ENCODE measurements at regions not wholly inside any gene's neighbourhood (a gene's known extent, or its start where the extent isn't known, plus 50 kb on each side); places are given as distances from the start of the nearest gene placed in this dataset.
"Not testable (repeated sequence)": the region's sequence is repeated elsewhere in the genome, so short reads cannot be mapped to it uniquely, and the experiment has no call there.

DNA sequence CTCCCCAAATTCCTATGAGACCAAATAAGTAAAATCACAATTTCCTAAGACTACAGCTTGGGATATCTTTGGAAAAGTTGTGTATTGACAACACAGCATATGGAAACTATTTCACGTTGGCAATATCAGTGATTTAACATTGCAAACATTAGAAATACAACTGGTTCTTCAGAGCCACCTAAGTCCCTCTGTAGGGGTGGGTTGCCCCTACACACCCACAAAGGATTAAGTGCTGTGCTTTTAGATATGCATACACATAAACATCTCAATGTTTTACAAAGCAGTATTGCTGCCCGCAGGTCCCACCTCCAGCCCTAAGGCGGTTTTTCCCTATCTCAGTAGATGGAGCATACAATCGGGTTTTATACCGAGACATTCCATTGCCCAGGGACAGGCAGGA is 66.0 kb upstream of the DEFB108B start:
- no CpG with 5 or more reads among the region's 5 CpGs for WGBS (ENCODE audit: insufficient coverage, insufficient read length)
- DNase-seq (ENCODE audit: low read depth, low spot score), result not testable (repeated sequence)

DNA sequence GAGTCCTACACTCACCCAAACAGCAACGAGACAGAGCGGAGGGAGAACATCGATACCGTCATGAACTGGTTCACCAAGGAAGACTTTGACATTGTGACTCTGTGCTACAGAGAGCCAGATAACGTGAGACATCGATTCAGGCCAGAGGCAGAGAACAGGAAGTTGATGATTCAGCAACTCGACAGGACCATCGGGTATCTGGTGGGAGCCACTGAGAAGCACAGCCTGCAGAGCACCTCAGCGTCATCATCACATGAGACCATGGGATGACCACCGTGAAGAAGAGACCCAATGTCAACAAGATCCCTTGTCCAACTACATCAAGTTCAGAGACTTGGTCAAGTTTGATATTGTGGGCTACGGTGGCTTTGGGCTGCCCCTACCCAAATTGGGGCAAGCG is 60.8 kb upstream of the DEFB108B start:
- H3K27ac ChIP-seq (ENCODE audit: low read length); H3K9me3 ChIP-seq (ENCODE audit: control insufficient read depth, insufficient read depth, low read length); H3K4me3 ChIP-seq (ENCODE audit: low read length); H3K36me3 ChIP-seq (ENCODE audit: control insufficient read depth, insufficient read depth, low read length); H3K27me3 ChIP-seq (ENCODE audit: control insufficient read depth, insufficient read depth, low read length); H3K4me1 ChIP-seq (ENCODE audit: control insufficient read depth, insufficient read depth, low read length); DNase-seq (ENCODE audit: low read depth, low spot score): not testable (repeated sequence)
- WGBS (ENCODE audit: insufficient coverage, insufficient read length), result no CpG with 5 or more reads among the region's 12 CpGs

More for the DNA sequence above, 66.0 kb upstream of the DEFB108B start:
- not testable (repeated sequence) for H3K9me3 ChIP-seq (ENCODE audit: control insufficient read depth, insufficient read depth, low read length); H3K4me3 ChIP-seq (ENCODE audit: low read length); H3K27ac ChIP-seq (ENCODE audit: low read length); H3K36me3 ChIP-seq (ENCODE audit: control insufficient read depth, insufficient read depth, low read length); H3K4me1 ChIP-seq (ENCODE audit: control insufficient read depth, insufficient read depth, low read length); H3K27me3 ChIP-seq (ENCODE audit: control insufficient read depth, insufficient read depth, low read length)

DNA sequence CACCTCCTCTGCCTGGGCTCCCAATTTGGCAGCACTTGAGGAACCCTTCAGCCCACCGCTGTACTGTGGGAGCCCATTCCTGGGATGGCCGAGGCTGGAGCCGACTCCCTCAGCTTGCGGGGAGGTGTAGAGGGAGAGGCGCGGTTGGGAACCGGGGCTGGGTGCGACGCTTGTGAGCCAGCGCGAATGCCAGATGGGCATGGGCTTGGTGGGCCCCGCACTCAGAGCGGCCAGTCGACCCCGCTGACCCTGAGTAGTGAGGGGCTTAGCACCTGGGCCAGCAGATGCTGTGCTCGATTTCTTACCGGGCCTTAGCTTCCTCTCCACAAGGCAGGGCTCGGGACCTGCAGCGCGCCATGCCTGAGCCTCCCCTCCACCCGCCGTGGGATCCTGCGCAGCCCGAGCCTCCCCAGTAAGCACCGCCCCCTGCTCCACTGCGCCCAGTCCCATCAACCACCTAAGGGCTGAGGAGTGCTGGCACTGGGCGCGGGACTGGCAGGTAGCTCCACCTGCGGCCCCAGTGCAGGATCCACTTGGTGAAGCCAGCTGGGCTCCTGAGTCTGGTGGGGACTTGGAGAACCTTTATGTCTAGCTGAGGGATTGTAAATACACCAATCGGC is 58.3 kb upstream of the DEFB108B start:
- no peaks in the 10 kb centered on the region for H3K27me3 ChIP-seq (ENCODE audit: control insufficient read depth, insufficient read depth, low read length)
- H3K4me1 ChIP-seq (ENCODE audit: control insufficient read depth, insufficient read depth, low read length), result no peaks in the 10 kb centered on the region
- no peaks in the 10 kb centered on the region for H3K9me3 ChIP-seq (ENCODE audit: control insufficient read depth, insufficient read depth, low read length)
- WGBS (ENCODE audit: insufficient coverage, insufficient read length), result no CpG with 5 or more reads among the region's 30 CpGs
- no peak overlapping the region for H3K27ac ChIP-seq (ENCODE audit: low read length)
- no peak for DNase-seq (ENCODE audit: low read depth, low spot score)
- no peaks in the 10 kb centered on the region for H3K36me3 ChIP-seq (ENCODE audit: control insufficient read depth, insufficient read depth, low read length)
- no peak overlapping the region for H3K4me3 ChIP-seq (ENCODE audit: low read length)

DNA sequence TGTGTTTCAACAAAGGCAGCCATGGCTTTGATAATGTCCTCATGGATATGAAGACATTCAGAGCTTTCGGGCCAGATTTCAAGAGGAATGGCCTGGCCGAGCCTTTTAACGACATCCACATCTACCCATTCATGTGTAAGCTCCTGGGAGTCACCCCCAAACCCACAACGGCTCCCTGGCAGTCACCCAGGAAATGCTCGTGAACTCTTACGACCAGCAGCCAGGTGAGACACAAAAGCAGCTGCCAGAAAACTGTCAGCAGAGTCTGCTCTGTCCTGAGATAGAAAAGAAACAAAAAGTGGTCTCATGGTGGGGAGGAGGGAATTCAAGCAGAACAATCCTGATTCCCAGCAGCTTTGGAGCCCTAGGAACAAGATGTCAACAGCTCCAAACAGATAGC is 52.9 kb upstream of the DEFB108B start:
- not testable (repeated sequence) for DNase-seq (ENCODE audit: low read depth, low spot score); H3K27me3 ChIP-seq (ENCODE audit: control insufficient read depth, insufficient read depth, low read length); H3K9me3 ChIP-seq (ENCODE audit: control insufficient read depth, insufficient read depth, low read length); H3K4me1 ChIP-seq (ENCODE audit: control insufficient read depth, insufficient read depth, low read length); H3K36me3 ChIP-seq (ENCODE audit: control insufficient read depth, insufficient read depth, low read length); H3K27ac ChIP-seq (ENCODE audit: low read length); H3K4me3 ChIP-seq (ENCODE audit: low read length)
- whole genome bisulfite sequencing (ENCODE audit: insufficient coverage, insufficient read length), result no CpG with 5 or more reads among the region's 6 CpGs

DNA sequence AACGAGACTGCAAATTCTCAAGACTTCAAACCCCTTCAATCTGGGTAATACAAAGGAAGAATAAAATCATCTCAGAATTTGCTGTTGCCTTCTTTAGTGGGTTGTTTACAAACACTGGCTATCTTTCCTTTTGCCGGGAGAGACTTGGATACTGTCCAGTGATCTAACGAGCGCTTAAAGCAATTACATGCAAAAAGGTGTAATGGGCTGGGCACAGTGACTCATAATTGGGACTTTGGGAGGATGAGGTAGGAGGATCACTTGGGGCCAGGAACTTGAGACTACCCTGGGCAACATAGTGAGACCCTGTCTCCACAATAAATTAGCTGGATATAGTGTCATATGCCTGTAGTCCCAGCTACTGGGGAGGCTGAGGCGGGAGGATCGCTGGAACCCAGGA is 52.2 kb upstream of the DEFB108B start:
- not testable (repeated sequence) for H3K36me3 ChIP-seq (ENCODE audit: control insufficient read depth, insufficient read depth, low read length); H3K4me3 ChIP-seq (ENCODE audit: low read length); H3K9me3 ChIP-seq (ENCODE audit: control insufficient read depth, insufficient read depth, low read length); H3K27me3 ChIP-seq (ENCODE audit: control insufficient read depth, insufficient read depth, low read length); DNase-seq (ENCODE audit: low read depth, low spot score); H3K27ac ChIP-seq (ENCODE audit: low read length); H3K4me1 ChIP-seq (ENCODE audit: control insufficient read depth, insufficient read depth, low read length)
- no CpG with 5 or more reads among the region's 6 CpGs for WGBS (ENCODE audit: insufficient coverage, insufficient read length)

DNA sequence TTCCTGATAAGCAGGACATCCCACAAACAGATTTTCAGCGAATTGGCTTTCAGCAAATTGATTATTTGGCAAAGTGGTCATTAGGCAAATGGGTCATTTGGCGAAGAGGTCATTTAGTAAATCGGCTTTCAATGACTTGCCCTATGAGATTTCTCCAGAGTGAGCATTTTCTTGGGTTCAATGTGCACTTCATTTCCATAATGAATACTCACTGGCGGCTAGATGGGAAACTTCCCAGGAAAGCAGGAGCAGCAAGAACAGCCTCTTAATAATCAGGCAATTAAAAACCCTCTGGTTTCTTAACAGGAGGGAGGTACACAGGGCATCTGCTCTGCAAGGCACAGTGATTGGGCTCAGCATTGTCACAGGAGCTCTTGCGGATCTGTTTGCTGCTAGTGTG is 51.5 kb upstream of the DEFB108B start:
- not testable (repeated sequence) for H3K4me1 ChIP-seq (ENCODE audit: control insufficient read depth, insufficient read depth, low read length); H3K27me3 ChIP-seq (ENCODE audit: control insufficient read depth, insufficient read depth, low read length); H3K36me3 ChIP-seq (ENCODE audit: control insufficient read depth, insufficient read depth, low read length); H3K27ac ChIP-seq (ENCODE audit: low read length); H3K4me3 ChIP-seq (ENCODE audit: low read length); H3K9me3 ChIP-seq (ENCODE audit: control insufficient read depth, insufficient read depth, low read length); DNase-seq (ENCODE audit: low read depth, low spot score)
- WGBS (ENCODE audit: insufficient coverage, insufficient read length), result no CpG with 5 or more reads among the region's 5 CpGs

DNA sequence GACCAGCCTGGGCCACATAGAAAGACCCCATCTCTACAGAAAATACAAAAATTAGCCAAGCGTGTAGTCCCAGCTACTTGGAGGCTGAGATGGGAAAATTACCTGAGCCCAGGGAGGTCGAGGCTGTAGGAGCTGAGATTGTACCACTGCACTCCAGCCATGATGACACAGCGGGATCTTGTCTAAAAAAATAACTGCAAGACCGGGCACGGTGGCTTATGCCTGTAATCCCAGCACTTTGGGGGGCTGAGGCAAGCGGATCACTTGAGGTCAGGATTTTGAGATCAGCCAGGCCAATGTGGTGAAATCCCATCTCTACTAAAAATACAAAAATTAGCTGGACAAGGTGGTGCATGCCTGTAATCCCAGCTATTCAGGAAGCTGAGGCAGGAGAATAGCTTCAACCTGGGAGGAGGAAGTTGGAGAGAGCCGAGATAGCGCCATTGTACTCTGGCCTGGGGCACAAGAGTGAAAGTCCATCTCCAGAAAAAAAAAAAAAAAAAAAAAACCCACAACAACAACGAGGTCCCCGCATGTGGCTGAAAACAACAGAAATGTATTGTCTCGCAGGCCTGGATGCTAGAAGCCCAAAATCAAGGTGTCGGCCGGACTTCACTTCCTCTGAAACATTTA is 50.7 kb upstream of the DEFB108B start:
- no CpG with 5 or more reads among the region's 13 CpGs for WGBS (ENCODE audit: insufficient coverage, insufficient read length)
- not testable (repeated sequence) for H3K4me3 ChIP-seq (ENCODE audit: low read length); H3K27me3 ChIP-seq (ENCODE audit: control insufficient read depth, insufficient read depth, low read length); H3K9me3 ChIP-seq (ENCODE audit: control insufficient read depth, insufficient read depth, low read length); DNase-seq (ENCODE audit: low read depth, low spot score); H3K27ac ChIP-seq (ENCODE audit: low read length); H3K4me1 ChIP-seq (ENCODE audit: control insufficient read depth, insufficient read depth, low read length); H3K36me3 ChIP-seq (ENCODE audit: control insufficient read depth, insufficient read depth, low read length)

DNA sequence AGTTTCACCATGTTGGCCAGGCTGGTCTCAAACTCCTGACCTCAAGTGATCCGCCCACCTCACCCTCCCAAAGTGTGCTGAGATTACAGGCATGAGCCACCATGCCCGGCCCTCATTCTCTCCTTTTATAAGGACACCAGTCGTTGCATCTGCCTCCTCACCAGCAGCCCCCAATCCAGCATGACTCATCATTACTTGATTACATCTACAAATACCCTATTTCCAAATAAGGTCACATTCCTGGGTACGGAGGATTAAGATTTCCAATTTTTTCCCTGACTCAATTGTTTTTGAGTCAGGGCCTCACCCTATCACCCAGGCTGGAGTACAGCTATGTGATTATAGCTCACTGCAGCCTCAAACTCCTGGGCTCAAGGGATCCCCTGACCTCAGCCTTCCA is 49.8 kb upstream of the DEFB108B start:
- no CpG with 5 or more reads among the region's 4 CpGs for WGBS (ENCODE audit: insufficient coverage, insufficient read length)
- H3K4me1 ChIP-seq (ENCODE audit: control insufficient read depth, insufficient read depth, low read length); DNase-seq (ENCODE audit: low read depth, low spot score); H3K27ac ChIP-seq (ENCODE audit: low read length); H3K9me3 ChIP-seq (ENCODE audit: control insufficient read depth, insufficient read depth, low read length); H3K4me3 ChIP-seq (ENCODE audit: low read length); H3K36me3 ChIP-seq (ENCODE audit: control insufficient read depth, insufficient read depth, low read length); H3K27me3 ChIP-seq (ENCODE audit: control insufficient read depth, insufficient read depth, low read length): not testable (repeated sequence)
